ENCODE measurements at regions not wholly inside any gene's neighbourhood (a gene's known extent, or its start where the extent isn't known, plus 50 kb on each side); places are given as distances from the start of the nearest gene placed in this dataset.

DNA sequence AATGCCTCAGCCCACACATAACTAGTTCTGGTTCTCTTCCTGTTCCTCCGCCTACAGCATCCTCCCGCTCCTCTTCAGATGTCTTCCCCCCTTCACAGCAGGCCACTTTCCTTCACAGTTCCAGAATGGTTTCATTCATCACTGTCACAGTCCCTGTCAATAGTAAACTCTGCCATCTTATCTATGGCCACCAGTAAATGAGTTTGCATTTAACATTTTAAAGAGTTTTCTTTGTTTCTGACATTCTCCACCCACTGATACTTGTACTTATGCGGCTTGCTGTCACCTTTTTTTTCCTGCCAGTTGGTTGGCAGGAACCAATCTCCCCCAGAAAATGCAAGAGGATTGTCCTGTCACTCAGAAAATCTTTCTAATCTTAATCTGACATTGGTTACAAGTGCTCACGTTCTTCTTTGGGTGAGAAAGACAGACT, 114.1 kb downstream of the GLUD2 start:
- H3K9me3 ChIP-seq (ENCODE audit: insufficient read depth, low read length, severe bottlenecking), result no peaks in the 10 kb centered on the region
- no peak overlapping the region for H3K27ac ChIP-seq (ENCODE audit: low read length)
- no peaks in the 10 kb centered on the region for H4K20me1 ChIP-seq (ENCODE audit: insufficient read depth, low read length)
- H3K9ac ChIP-seq (ENCODE audit: low read depth, low read length), result no peak overlapping the region
- H3K27me3 ChIP-seq (ENCODE audit: insufficient read depth, low read length, poor library complexity), result no peaks in the 10 kb centered on the region
- H3K4me1 ChIP-seq (ENCODE audit: insufficient read depth, low read length), result no peaks in the 10 kb centered on the region
- no peak overlapping the region for H2AFZ ChIP-seq (ENCODE audit: low read depth, low read length)
- no peak overlapping the region for H3K4me2 ChIP-seq (ENCODE audit: insufficient read depth, low read length)
- no peak for ATAC-seq (ENCODE audit: insufficient read depth, low read depth)
- H3K36me3 ChIP-seq (ENCODE audit: insufficient read depth, low read length), result no peaks in the 10 kb centered on the region
- no peak for TF ChIP-seq EZH2 (IDR thresholded peaks at IDR 0.05; ENCODE audit: borderline replicate concordance, low read depth, low read length, severe bottlenecking)
- TF ChIP-seq, protein P1, sequence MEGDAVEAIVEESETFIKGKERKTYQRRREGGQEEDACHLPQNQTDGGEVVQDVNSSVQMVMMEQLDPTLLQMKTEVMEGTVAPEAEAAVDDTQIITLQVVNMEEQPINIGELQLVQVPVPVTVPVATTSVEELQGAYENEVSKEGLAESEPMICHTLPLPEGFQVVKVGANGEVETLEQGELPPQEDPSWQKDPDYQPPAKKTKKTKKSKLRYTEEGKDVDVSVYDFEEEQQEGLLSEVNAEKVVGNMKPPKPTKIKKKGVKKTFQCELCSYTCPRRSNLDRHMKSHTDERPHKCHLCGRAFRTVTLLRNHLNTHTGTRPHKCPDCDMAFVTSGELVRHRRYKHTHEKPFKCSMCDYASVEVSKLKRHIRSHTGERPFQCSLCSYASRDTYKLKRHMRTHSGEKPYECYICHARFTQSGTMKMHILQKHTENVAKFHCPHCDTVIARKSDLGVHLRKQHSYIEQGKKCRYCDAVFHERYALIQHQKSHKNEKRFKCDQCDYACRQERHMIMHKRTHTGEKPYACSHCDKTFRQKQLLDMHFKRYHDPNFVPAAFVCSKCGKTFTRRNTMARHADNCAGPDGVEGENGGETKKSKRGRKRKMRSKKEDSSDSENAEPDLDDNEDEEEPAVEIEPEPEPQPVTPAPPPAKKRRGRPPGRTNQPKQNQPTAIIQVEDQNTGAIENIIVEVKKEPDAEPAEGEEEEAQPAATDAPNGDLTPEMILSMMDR (IDR thresholded peaks at IDR 0.05; ENCODE audit: borderline replicate concordance, extremely low read depth, low read length, poor library complexity, severe bottlenecking), result no peak
- no peak for DNase-seq
- H3K79me2 ChIP-seq (ENCODE audit: insufficient read depth, low read length), result no peaks in the 10 kb centered on the region
- H3K4me3 ChIP-seq (ENCODE audit: low read depth in 1 of 2, low read length in 2 of 2), result no peak overlapping the region

DNA sequence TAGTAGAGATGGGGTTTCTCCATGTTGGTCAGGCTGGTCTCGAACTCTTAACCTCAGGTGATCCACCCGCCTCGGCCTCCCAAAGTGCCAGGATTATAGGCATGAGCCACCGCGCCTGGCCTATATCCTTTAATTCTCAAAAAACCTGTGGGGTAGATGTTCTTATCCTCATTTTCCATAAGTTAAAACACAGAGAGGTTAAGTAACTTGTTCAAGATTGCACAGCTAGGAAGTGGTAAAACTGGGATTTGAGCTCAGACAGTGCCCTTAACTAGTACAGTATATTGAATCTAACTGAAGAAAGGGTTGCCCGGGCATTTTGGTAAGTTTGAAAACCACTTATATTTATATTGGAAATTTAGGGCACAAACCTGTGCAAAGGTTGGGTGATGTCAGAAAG, 116.0 kb downstream of the GLUD2 start:
- ATAC-seq (ENCODE audit: insufficient read depth, low read depth), result no peak

DNA sequence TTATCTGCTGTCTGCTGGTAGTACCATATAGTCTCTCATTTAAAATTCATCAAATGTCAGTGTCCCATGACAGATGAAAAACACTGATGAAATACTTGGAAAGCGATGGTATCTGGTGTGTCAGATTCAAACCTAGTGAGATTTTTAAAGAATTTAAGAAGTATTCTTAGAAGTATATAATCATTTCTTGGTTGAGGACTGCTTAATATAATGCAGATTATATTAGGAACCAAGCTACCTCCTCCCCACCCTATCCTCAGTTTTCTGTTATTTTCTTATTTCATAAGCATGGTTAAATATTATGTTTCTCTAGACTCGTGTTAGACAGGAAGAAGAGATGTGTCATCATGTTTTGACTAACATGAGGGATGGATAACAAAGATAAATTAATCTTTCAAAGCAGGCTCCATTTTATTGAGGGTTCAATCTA, 118.5 kb downstream of the GLUD2 start:
- DNase-seq, result no peak
- no peaks in the 10 kb centered on the region for H4K20me1 ChIP-seq (ENCODE audit: insufficient read depth, low read length)
- no peak overlapping the region for H3K9ac ChIP-seq (ENCODE audit: low read depth, low read length)
- no peaks in the 10 kb centered on the region for H3K27me3 ChIP-seq (ENCODE audit: insufficient read depth, low read length, poor library complexity)
- H2AFZ ChIP-seq (ENCODE audit: low read depth, low read length), result no peak overlapping the region
- no peaks in the 10 kb centered on the region for H3K9me3 ChIP-seq (ENCODE audit: insufficient read depth, low read length, severe bottlenecking)
- H3K36me3 ChIP-seq (ENCODE audit: insufficient read depth, low read length), result no peaks in the 10 kb centered on the region
- no peaks in the 10 kb centered on the region for H3K79me2 ChIP-seq (ENCODE audit: insufficient read depth, low read length)
- no peaks in the 10 kb centered on the region for H3K4me1 ChIP-seq (ENCODE audit: insufficient read depth, low read length)
- H3K27ac ChIP-seq (ENCODE audit: low read length), result no peak overlapping the region
- H3K4me2 ChIP-seq (ENCODE audit: insufficient read depth, low read length), result no peak overlapping the region
- TF ChIP-seq, protein P1 (IDR thresholded peaks at IDR 0.05; ENCODE audit: borderline replicate concordance, extremely low read depth, low read length, poor library complexity, severe bottlenecking), result no peak
- TF ChIP-seq EZH2 (IDR thresholded peaks at IDR 0.05; ENCODE audit: borderline replicate concordance, low read depth, low read length, severe bottlenecking), result no peak
- ATAC-seq (ENCODE audit: insufficient read depth, low read depth), result no peak
- no peak overlapping the region for H3K4me3 ChIP-seq (ENCODE audit: low read depth in 1 of 2, low read length in 2 of 2)

More for the DNA sequence above, 116.0 kb downstream of the GLUD2 start:
- Histone ChIP-seq H4K20me1 (ENCODE audit: insufficient read depth, low read length) (no peaks in the 10 kb centered on the region), H3K9ac (ENCODE audit: low read depth, low read length) (no peak overlapping the region), H3K4me3 (ENCODE audit: low read depth in 1 of 2, low read length in 2 of 2) (no peak overlapping the region), H3K4me1 (ENCODE audit: insufficient read depth, low read length) (no peaks in the 10 kb centered on the region), H3K27ac (ENCODE audit: low read length) (no peak overlapping the region), H3K4me2 (ENCODE audit: insufficient read depth, low read length) (no peak overlapping the region), H3K36me3 (ENCODE audit: insufficient read depth, low read length) (no peaks in the 10 kb centered on the region), H2AFZ (ENCODE audit: low read depth, low read length) (no peak overlapping the region), H3K27me3 (ENCODE audit: insufficient read depth, low read length, poor library complexity) (no peaks in the 10 kb centered on the region), H3K9me3 (ENCODE audit: insufficient read depth, low read length, severe bottlenecking) (no peaks in the 10 kb centered on the region), H3K79me2 (ENCODE audit: insufficient read depth, low read length) (no peaks in the 10 kb centered on the region)
- TF ChIP-seq EZH2 (IDR thresholded peaks at IDR 0.05; ENCODE audit: borderline replicate concordance, low read depth, low read length, severe bottlenecking), result no peak
- TF ChIP-seq, protein P1 (IDR thresholded peaks at IDR 0.05; ENCODE audit: borderline replicate concordance, extremely low read depth, low read length, poor library complexity, severe bottlenecking), result no peak
- DNase-seq, result no peak

All from DND-41 (cell line).